Activated CD4-positive, alpha-beta T cell treated with anti-CD3 and anti-CD28 coated beads, Interleukin-2, Interleukin-6, amounts not matched to agents 100 ng/mL and 50 ng/mL, durations not matched to agents 16 hours and 8 hours (primary cell): ENCODE measurements at regions not wholly inside any gene's neighbourhood (a gene's known extent, or its start where the extent isn't known, plus 50 kb on each side); places are given as distances from the start of the nearest gene placed in this dataset.

Experiments
- DNase-seq: peaks from one replicate; pipeline ENCODE4 v3.0.0-alpha.2; 2020

GRCh38 chr2:898319-898718, 52.3 kb upstream of the SNTG2 start:
- DNase-seq, result no peak

GRCh38 chr2:897091-897490, 53.6 kb upstream of the SNTG2 start:
- DNase-seq, result no peak

- DNase-seq, result no peak
Measured at GRCh38 chr2:893311-893710, 57.3 kb upstream of the SNTG2 start.

GRCh38 chr2:892892-893291, 57.8 kb upstream of the SNTG2 start:
- DNase-seq, result no peak

GRCh38 chr2:892401-892800, 58.2 kb upstream of the SNTG2 start:
- no peak for DNase-seq

- no peak for DNase-seq
Measured at GRCh38 chr2:891734-892133, 58.9 kb upstream of the SNTG2 start.

GRCh38 chr2:890791-891190, 59.9 kb upstream of the SNTG2 start:
- no peak for DNase-seq

- no peak for DNase-seq
Measured at GRCh38 chr2:890214-890613, 60.4 kb upstream of the SNTG2 start.

GRCh38 chr2:888906-889566, 61.6 kb upstream of the SNTG2 start:
- no peak for DNase-seq

GRCh38 chr2:888211-888801, 62.3 kb upstream of the SNTG2 start:
- no peak for DNase-seq

- no peak for DNase-seq
Measured at GRCh38 chr2:887639-888038, 63.0 kb upstream of the SNTG2 start.

- no peak for DNase-seq
Measured at GRCh38 chr2:886072-887022, 64.3 kb upstream of the SNTG2 start.

- DNase-seq, result no peak
Measured at GRCh38 chr2:885230-886071, 65.2 kb upstream of the SNTG2 start.

GRCh38 chr2:883803-884748, 66.6 kb upstream of the SNTG2 start:
- DNase-seq, result no peak

- DNase-seq, result no peak
Measured at GRCh38 chr2:883260-883802, 67.3 kb upstream of the SNTG2 start.

- DNase-seq, result no peak
Measured at GRCh38 chr2:881204-881918, 69.3 kb upstream of the SNTG2 start.

GRCh38 chr2:880201-880970, 70.3 kb upstream of the SNTG2 start:
- DNase-seq, result no peak

- DNase-seq, result no peak
Measured at GRCh38 chr2:879540-879939, 71.1 kb upstream of the SNTG2 start.

- DNase-seq, result no peak
Measured at GRCh38 chr2:878245-878930, 72.3 kb upstream of the SNTG2 start.
